ENCODE measurements at regions not wholly inside any gene's neighbourhood (a gene's known extent, or its start where the extent isn't known, plus 50 kb on each side); places are given as distances from the start of the nearest gene placed in this dataset.

DNA sequence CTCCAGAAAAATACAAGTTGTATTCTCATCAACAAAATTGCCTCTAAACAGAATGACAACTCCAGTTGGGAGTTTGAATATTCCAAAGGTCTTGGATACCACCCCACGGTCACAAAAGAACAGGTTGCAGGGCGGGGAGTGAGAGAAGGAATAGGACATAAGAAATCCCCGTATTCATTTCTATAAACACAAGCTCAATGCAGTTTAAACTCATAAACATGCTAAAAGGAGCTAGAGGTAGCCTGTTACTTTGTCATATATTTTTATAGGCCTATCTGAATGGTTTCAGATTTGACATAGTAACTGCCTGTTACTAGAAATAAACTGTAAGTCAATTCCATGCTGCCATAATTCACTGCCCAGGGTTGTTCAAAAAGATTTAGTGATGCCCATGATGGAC is 567.5 kb downstream of the BCL11A start:
- DNase-seq (ENCODE audit: low read depth) = no peak

DNA sequence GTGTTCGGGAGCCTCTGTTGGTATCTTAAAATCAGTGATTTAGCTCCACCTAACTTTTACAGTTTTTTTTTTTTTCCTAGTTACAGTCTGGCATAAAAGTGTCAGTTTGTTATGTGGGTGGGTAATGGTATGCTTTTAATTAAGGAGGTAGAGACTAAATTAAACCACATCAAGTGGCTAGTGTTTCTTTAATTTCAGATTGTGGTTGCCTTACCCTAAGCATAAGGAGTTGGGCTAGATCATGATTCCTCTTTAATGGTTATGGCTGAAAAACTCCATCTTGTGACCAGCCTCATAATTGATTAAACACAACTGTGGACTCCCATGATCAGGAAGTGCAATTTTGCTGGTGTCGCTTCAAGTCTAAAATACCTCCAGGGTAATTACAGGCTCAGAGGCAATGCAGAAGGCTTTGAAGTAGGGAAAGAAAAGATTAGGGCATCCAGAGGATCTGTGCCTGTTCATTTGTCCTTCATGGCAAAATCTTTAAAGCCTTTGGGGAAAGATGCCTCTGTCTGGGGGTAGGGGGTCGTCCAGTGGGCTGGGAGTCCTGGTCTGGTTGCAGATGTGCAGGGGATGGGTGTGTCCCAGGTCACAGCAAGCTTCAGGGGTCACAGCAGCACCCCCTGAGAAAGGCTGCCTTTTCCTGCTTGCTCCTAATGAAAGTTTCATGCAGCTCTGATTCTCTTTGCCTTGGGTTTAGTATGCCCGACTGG is 579.2 kb downstream of the BCL11A start:
- no peak for DNase-seq (ENCODE audit: low read depth)

DNA sequence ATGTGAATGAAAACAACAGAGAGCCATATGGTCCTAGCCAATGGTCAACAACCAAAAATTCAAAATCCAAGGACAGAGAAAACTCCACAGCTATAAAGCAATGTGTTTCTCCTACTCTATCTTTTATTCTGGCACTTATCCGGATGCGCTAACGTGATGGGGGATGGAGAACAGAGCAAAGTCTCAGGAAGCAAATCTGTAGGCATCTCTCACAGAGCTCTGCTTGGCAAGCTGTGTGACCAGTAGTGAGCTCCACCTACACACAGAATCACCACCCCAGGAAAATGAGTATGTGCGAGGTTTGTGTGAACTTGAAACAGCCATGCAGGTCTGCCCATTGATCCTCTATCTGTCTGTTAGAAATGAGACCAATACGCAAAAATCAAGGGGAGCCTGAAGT is 584.3 kb downstream of the BCL11A start:
- no peak for DNase-seq (ENCODE audit: low read depth)

DNA sequence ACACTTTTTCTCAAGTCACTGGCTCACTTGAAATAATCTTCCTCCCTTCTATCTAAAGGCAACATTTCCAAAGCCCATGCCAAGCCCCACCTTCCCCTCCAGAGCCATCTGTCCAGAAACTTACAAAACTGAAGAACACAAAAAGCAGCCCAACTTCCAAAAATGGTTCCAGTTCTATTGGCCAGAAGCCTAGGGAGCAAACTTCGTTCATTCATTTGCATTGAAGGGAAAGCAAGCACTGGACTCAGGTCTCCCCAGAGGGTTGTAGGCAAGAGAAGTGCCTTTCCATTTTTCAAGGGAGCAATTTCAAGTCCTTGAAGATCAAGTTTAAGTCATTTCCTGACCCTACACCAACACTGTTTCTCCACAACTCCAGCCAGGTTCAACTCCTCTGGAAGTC is 585.0 kb downstream of the BCL11A start:
- no peak for DNase-seq (ENCODE audit: low read depth)

DNA sequence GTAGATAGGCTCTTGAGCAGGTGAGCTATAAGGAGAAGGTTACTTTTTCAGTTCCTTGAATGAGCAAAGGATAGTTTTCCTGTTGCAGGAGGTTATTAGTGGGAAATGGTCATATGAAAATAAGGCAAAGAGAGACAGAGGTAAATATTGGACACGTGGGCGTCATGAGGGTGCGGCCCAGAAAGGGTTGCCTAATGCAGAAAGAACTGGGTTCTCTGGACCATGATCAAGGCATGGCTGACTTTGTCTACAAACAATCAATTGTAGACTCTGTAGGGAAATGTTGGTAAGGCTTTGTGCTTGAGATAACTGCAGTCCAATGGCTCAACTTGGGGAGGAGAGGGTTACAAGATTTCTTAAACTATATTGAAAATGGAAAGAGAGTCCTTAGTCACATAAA is 585.8 kb downstream of the BCL11A start:
- no peak for DNase-seq (ENCODE audit: low read depth)

DNA sequence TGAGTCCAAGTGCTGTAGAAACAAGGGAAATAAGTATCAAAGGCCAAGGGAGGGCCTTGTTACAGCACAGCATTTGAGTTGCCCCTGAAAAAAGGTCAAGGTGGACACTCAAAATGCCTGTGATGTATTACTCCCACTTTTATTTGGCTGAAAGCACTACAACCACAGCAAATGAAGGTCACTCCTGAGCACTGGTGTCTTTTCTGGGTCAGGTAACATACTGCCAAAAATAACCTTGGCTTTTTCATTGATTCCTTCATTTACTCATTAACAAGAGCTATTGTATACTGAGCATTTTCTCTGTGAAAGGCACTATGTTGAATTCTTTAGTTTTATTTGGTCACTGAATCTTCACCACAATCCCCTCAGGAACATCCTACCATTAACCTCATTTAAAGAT is 590.3 kb downstream of the BCL11A start:
- DNase-seq (ENCODE audit: low read depth) = no peak

DNA sequence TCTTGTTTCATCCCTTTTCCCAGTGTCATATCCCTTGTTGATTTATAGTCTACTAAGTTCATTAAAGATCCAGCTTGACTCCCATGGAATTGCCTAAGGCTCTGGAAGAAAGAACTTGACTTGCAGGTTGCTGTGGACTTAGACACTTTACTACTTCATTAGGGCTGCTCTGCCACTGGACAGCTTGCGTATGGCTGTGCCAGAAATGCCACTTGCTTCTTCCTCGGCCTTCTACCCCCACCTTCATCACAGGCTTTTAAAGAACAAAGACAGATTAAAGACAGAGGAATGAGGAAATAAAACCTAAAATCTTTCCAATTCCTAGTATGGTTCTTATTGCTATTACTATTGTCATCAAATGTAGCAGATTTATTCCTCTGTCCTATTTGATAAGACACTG is 591.7 kb downstream of the BCL11A start:
- no peak for DNase-seq (ENCODE audit: low read depth)

DNA sequence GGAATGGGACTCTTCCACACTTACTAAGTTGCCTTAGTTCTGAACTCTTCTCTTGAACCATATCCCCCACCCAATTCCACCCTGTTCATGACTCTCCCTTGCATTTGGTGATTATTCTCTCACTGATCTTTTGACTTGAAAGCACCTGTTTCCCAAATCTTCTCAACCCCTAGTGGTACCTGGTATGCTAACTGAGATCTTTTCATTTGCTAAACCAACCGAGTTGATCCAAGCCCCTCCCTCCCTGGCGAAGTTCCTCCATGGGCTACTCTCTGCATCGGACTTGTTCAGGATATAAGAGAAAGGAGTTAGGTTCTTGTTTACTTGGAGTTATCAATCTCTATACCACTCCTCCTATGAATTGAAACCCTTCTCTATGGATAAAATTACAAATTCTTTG is 593.5 kb downstream of the BCL11A start:
- DNase-seq (ENCODE audit: low read depth) = no peak

DNA sequence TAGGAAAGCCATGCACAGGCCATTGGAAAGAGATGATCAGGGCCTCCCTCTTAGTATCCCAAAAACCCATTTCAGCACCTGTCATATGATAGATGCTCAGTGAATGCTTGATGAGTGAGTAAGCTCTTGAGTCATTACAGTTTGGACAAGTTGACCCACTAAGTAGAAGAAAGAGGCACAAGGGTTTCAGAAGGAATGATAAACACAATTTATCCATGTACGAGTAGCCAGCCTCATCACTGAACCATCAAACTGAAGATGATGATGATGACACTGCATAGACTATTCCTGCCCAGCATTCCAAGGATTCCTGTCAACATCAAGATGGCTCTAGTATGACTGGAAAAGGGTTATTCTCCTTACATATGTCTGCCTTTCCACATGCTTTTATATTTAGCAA is 596.0 kb downstream of the BCL11A start:
- no peak for DNase-seq (ENCODE audit: low read depth)

DNA sequence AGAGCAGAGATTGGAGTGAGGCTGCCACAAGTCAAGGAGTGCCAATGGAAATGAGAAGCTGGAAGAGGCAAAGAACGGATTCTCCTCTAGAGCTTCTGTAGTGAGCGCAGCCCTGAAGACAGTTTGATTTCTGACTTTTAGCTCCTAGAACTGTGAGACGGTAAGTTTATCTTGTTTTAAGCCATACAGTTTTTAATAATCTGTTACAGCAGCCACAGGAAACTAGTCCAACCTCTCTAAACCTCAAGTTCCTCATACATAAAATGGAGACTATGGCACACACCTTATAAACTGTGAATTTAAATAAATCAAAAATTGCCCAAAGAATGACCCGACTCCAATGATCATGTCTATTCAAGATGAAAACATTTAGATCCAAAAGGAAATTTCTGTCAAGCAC is 596.5 kb downstream of the BCL11A start:
- no peak for DNase-seq (ENCODE audit: low read depth)

DNA sequence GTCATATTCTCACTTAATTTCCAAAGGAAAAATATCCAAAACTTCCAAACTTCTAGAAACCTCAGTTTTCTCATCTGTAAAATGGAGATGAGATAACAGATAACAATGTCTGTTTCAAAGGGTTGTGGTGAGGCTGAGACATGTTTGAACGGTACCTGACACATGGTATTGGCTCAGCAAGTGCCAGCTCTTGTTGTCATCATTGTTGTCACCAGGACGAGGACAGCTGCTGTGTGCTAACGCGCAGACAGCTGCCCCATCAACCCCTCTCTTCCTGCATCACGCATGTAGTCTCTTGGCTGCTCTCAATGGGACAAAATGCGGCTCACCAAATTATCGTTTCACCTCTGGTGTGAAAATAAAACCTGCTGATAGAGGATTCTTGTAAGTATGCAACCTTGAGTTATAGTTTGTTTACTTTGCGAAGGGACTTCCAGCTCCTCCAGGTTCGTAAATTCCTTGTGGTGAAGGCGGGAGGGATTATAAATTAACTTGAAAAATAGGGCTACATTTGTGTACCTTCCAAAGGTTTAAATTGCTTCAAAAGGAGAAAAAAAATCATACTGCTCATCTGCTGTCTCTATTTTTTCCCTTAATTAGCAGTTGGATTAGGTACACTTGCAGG is 605.4 kb downstream of the BCL11A start:
- DNase-seq (ENCODE audit: low read depth) = no peak

DNA sequence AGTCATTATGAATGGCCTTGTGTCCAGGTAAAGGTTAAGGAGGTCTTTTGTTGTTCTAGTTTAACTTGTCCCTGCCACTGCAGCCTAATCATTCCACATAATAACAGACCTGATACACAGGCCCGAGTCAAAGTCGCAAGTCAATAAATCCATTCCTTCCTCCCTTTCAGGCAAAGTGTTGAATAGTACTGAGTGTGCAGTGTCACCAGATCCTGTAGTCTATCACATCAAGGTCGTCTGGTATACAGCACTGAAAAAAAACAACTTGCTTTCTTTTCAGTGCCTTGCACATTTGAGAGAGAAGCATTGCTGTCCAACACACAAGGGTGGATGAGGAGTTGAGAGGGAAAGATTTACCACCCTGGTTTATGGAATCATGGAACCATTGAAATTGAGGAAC is 606.2 kb downstream of the BCL11A start:
- no peak for DNase-seq (ENCODE audit: low read depth)

DNA sequence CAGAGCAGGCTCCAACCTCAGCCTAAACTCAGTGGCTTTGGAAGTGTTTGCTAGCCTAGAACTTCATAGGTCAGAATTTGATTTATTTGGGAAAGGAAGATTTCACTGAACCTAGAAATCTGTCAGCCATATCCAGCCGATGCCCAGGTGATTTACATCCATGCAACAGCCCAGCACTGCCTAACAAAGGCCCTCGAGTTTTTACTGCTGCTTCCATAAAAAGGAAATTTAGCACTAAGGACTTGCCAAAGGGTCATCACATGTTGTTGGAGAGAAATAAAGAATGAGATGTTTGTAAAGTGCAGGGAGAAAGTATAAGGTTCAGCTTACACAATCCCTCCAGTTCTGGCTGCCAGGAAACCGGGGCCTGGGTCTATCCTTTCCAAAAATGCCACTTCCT is 614.2 kb downstream of the BCL11A start:
- DNase-seq (ENCODE audit: low read depth) = no peak

DNA sequence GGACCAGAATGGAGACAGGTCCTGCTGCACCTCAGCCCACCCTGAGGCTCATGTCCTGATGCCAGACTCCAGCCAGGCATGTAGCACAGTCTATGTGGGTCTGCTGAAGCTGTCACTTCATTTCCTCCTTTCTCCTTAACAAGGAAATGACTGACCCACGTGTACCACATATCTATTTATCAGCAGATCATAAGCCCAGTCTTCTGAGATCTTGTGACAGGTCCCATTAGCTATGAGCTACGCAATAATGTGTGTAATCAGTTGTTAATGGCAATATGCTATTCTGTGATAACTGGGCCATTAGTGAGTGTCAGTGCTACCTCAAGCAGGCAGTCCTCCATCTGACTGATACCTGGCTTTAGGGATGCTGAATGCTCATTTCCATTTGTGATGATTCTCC is 615.3 kb downstream of the BCL11A start:
- DNase-seq (ENCODE audit: low read depth) = no peak

DNA sequence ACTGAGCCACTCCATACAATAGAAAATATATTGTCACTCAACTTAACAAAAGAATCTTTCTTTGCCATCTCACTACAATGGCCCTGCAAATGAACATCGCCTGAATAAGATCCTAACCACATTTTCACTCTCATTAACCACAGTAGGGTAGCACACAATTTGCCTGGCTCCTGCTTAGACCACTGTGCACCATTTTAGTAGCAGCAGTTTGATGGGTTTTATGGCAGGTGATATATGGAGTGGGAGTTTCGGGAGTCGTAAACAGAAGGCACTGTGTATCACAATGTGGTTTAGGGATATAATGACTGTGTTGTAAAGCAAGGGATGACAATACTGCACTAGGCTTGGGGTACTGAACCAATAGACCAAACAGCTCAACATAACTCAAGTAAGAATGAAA is 617.4 kb downstream of the BCL11A start:
- DNase-seq (ENCODE audit: low read depth) = no peak

DNA sequence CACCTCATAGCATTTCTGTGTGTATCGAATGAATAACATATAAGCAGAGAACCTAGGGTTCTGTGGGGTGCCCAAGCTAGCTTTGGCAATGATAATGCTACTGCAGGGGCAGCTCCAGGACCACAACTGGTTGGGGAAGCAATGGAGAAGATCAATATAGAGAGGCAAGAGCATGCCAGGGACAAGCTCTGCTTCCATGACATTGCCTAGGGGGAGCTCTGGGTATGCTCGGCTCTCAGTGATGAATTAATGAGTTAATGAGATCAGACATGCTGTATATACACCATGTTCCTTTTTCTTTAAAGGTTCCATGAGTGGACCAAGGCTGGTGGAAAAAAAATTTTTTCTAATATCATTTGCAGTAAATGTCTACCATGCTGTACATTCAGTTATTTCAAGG is 618.4 kb downstream of the BCL11A start:
- no peak for DNase-seq (ENCODE audit: low read depth)

DNA sequence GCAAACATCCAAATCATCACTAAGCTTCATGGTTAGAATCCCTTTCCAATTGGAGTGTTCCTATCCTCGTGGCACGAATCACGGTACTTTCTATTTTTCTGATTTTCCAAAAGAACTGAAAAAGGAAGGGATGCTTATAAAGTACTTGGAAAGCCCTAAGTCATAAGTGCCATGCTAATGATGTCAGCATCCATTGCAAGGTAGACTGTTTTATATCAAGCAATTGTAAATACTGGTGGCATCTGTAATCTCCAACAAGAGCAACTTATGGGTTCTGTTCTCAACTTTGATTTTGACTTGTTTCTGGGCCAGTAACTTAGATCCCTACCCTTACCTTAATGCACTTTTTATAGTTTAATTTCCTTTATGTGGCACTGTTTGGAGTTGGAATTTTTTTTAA is 619.5 kb downstream of the BCL11A start:
- DNase-seq (ENCODE audit: low read depth) = no peak

DNA sequence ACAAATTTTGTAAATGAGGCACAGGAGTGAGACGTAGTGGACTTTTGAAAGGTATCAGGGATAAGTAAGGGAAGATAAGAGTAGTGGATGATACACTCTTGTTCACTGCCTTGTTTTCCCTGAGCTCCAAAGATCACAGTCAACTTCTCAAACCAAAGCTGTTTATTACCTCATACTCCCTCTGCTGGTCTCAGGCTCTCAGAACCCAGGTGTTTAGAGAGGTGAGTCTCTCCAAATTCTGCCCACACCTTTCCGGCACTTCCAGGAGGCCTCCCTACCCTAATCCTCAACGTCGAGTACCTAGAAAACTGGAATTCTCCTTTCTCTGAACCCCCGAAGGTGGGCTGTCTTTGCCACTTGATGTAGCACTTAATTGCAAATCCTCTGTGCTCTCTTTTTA is 621.1 kb downstream of the BCL11A start:
- no peak for DNase-seq (ENCODE audit: low read depth)

DNA sequence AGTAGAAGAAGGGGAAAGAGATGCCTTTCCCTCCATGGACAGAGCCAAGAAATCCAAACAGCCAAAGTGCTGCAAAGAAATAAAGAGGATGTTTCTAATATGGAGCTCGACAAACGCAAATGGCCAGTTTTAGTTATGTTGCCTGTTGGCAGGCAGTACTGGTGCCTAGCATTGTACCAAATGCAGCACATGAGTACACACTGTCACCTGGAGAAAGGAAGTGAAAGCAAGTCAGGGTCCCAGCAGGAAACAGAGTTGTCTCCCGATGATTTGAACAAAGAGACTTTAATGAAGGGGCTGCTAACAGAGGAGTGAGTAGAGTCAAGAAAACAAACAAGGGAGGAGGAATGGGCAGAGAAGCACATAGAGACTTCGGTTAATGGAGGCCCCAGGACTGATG is 623.0 kb downstream of the BCL11A start:
- DNase-seq (ENCODE audit: low read depth) = no peak

DNA sequence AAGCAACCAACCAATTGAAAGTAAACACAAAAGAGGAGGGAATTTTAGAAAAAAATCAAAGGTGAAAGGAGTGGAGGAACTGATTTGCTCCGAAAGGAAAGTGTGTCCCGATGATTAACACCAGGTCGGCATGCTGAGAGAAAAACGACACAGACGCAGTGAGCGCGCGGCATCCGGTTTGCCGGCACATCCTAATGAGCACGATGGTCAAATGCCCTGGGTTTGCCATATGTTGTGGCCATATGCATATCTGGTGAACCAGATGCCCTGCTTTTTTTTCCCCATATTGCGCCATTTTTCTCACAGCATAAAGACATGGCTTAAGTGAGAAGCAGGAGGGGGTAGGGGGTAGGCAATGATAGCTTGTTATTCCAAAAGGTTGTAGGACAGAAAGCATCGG is 626.7 kb downstream of the BCL11A start:
- no peak for DNase-seq (ENCODE audit: low read depth)

DNA sequence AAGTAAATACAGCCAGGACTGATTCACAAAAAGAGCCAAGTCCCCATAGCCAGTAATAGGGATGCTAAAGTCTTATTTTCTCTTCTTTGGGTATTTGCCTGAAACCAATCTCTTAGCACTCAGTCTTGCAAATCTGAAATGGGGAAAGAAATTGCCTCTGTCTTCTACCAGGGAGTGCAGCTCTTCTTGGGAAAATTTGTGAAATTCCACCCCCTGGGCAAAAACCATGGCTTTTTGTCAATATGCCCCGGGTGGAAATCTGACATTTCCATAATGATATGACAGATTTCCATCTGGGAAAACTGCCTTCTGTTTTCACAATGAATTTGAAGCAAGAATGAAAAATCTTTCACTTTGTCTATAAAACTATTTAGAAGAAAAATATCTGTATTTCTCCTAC is 628.1 kb downstream of the BCL11A start:
- no peak for DNase-seq (ENCODE audit: low read depth)

DNA sequence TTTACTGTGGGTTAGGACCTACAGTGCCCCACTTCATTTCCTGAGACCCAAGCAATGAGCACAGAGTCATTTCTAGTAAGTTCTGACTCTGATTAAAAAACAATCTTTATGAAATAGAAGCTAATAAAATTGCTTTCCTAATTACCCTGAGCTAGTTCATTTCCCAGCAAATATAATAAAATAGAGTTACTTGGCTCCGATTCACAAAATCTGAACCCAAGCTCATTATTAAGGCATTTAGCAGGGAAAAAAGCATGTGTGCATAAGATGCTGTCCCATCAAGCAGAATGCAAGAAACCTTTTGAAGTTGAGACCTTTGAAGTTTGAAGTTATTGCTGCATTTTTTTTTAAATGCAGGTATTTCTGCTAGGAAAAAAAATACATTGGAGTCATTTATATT is 629.1 kb downstream of the BCL11A start:
- no peak for DNase-seq (ENCODE audit: low read depth)

DNA sequence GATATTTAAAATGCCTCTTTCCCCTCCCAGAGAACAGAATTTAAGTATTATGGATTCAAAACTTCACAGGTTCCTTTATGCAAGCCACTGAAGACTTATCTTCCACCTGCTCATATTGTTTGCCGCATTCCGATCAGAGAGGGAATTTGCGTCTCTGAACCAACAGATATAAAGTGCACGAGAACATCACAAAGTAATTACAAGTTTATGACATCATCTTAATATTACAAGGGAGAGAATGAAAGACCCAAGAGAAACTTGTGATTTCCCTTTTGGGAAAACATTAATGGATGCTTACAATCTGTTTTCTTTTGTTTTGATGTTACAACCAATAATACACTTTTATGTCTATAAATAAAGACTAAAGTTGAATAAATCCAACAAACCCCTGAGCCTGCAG is 631.0 kb downstream of the BCL11A start:
- DNase-seq (ENCODE audit: low read depth) = no peak

DNA sequence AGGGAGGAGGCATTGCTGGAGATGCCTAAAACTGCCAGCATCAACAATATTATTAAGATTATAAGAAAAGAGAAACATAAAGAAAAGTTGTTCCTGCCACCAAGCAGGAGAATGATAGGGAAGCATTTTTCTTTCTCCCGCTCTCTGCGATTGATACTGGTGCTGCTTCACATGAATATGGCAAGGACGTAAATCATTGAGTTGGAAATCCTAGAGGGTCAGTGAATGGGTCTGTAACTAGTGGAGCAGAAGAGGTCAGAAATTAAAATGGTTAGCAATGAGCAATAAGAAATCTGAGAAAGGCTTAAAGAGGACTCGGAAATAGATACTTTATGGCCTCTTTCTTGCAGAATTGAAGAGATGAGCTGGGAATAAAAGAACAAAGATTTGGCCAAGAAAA is 631.7 kb downstream of the BCL11A start:
- DNase-seq (ENCODE audit: low read depth) = no peak

Data from stimulated activated CD8-positive, alpha-beta memory T cell treated with anti-CD3 and anti-CD28 coated beads, Interleukin-4, amount 100 ng/mL, for 24 hours (primary cell).